HCT116 (cell line): ENCODE measurements at regions not wholly inside any gene's neighbourhood (a gene's known extent, or its start where the extent isn't known, plus 50 kb on each side); places are given as distances from the start of the nearest gene placed in this dataset.

ENCODE experiments used
- ELF1 ChIP-seq: IDR thresholded peaks from 2 replicates; pipeline ENCODE4 v1.6.1; 2012; ENCODE audit warnings: low read depth, borderline replicate concordance
- EZH2 ChIP-seq: fragments of 200-600 bp; sonication (generic); IDR thresholded peaks from 2 replicates; pipeline ENCODE4 v1.6.1; 2017; ENCODE audit warnings: antibody characterized with exemption, mixed run types
- JUND ChIP-seq: IDR thresholded peaks from 2 replicates; pipeline ENCODE4 v1.6.1; 2012
- POLR2A ChIP-seq: IDR thresholded peaks from 2 replicates; pipeline ENCODE4 v1.7.0; 2011; ENCODE audit warnings: borderline replicate concordance; ENCODE audit not compliant: insufficient read depth, insufficient read length; ENCODE audit errors: extremely low read depth
- POLR2AphosphoS5 ChIP-seq: IDR thresholded peaks from 2 replicates; pipeline ENCODE4 v1.6.1; 2011; ENCODE audit warnings: mild to moderate bottlenecking, low read depth, low read length, moderate library complexity
- SP1 ChIP-seq: IDR thresholded peaks from 2 replicates; pipeline ENCODE4 v1.6.1; 2012; ENCODE audit warnings: low read depth
- YY1 ChIP-seq: IDR thresholded peaks from 2 replicates; pipeline ENCODE4 v1.6.1; 2011; ENCODE audit warnings: low read length, low read depth, moderate library complexity, mild to moderate bottlenecking; ENCODE audit not compliant: insufficient replicate concordance; ENCODE audit errors: extremely low read depth

GRCh38 chr9:118689280-118689679, 680.0 kb downstream of the BRINP1 start:
- no peak for TF ChIP-seq YY1
- TF ChIP-seq POLR2A: no peak
- no peak for TF ChIP-seq EZH2
- TF ChIP-seq SP1: no peak
- TF ChIP-seq JUND: no peak
- TF ChIP-seq ELF1: no peak
- no peak for TF ChIP-seq POLR2AphosphoS5
